ENCODE measurements at regions not wholly inside any gene's neighbourhood (a gene's known extent, or its start where the extent isn't known, plus 50 kb on each side); places are given as distances from the start of the nearest gene placed in this dataset.

GRCh38 chr3:99322551-99322950 is 315.8 kb upstream of the COL8A1 start:
- no peak for TF ChIP-seq CTCF (IDR thresholded peaks at IDR 0.05; ENCODE audit: borderline replicate concordance, extremely low read depth, insufficient read depth)
- DNase-seq (no peak), FAIRE-seq (no peak)
- Histone ChIP-seq H3K9me3 (ENCODE audit: control insufficient read depth in 2 of 3, insufficient read depth in 1 of 3, low read length in 3 of 3) (no peaks in the 10 kb centered on the region), H3K9ac (ENCODE audit: low read length in 3 of 3) (no peak overlapping the region), H3K4me1 (ENCODE audit: control insufficient read depth in 2 of 3, insufficient read depth in 2 of 3, low read depth in 1 of 3, low read length in 3 of 3) (no peaks in the 10 kb centered on the region), H3K36me3 (ENCODE audit: control insufficient read depth in 2 of 3, insufficient read depth in 3 of 3, low read length in 3 of 3) (no peaks in the 10 kb centered on the region), H3K27me3 (ENCODE audit: control insufficient read depth, insufficient read depth, low read length) (no peaks in the 10 kb centered on the region), H3K27ac (ENCODE audit: low read depth in 2 of 2, low read length in 2 of 2) (no peak overlapping the region), H3K4me3 (ENCODE audit: low read length in 3 of 3) (no peak overlapping the region)
- intact Hi-C loops (cut with DNase I), result no loop called here

GRCh38 chr3:99321261-99321660 is 317.1 kb upstream of the COL8A1 start:
- no peaks in the 10 kb centered on the region for H3K36me3 ChIP-seq (ENCODE audit: control insufficient read depth in 2 of 3, insufficient read depth in 3 of 3, low read length in 3 of 3)
- no peaks in the 10 kb centered on the region for H3K27me3 ChIP-seq (ENCODE audit: control insufficient read depth, insufficient read depth, low read length)
- no peak for TF ChIP-seq CTCF (IDR thresholded peaks at IDR 0.05; ENCODE audit: borderline replicate concordance, extremely low read depth, insufficient read depth)
- H3K4me3 ChIP-seq (ENCODE audit: low read length in 3 of 3), result no peak overlapping the region
- FAIRE-seq (no peak), DNase-seq (no peak)
- no peak overlapping the region for H3K9ac ChIP-seq (ENCODE audit: low read length in 3 of 3)
- no peaks in the 10 kb centered on the region for H3K9me3 ChIP-seq (ENCODE audit: control insufficient read depth in 2 of 3, insufficient read depth in 1 of 3, low read length in 3 of 3)
- H3K27ac ChIP-seq (ENCODE audit: low read depth in 2 of 2, low read length in 2 of 2), result no peak overlapping the region
- H3K4me1 ChIP-seq (ENCODE audit: control insufficient read depth in 2 of 3, insufficient read depth in 2 of 3, low read depth in 1 of 3, low read length in 3 of 3), result no peaks in the 10 kb centered on the region
- intact Hi-C loops (cut with DNase I), result no loop called here

- intact Hi-C loops (cut with DNase I), result no loop called here
- no peak overlapping the region for H3K9ac ChIP-seq (ENCODE audit: low read length in 3 of 3)
These were observed 318.4 kb upstream of the COL8A1 start for GRCh38 chr3:99319961-99320360.

More at GRCh38 chr3:99319961-99320360, 318.4 kb upstream of the COL8A1 start:
- Histone ChIP-seq H3K27ac (ENCODE audit: low read depth in 2 of 2, low read length in 2 of 2) (no peak overlapping the region), H3K4me1 (ENCODE audit: control insufficient read depth in 2 of 3, insufficient read depth in 2 of 3, low read depth in 1 of 3, low read length in 3 of 3) (no peaks in the 10 kb centered on the region), H3K27me3 (ENCODE audit: control insufficient read depth, insufficient read depth, low read length) (no peaks in the 10 kb centered on the region), H3K4me3 (ENCODE audit: low read length in 3 of 3) (no peak overlapping the region), H3K36me3 (ENCODE audit: control insufficient read depth in 2 of 3, insufficient read depth in 3 of 3, low read length in 3 of 3) (no peaks in the 10 kb centered on the region), H3K9me3 (ENCODE audit: control insufficient read depth in 2 of 3, insufficient read depth in 1 of 3, low read length in 3 of 3) (no peaks in the 10 kb centered on the region)
- peak in 1 of 5 donors; percentile 25 for DNase-seq
- FAIRE-seq, result no peak
- no peak for TF ChIP-seq CTCF (IDR thresholded peaks at IDR 0.05; ENCODE audit: borderline replicate concordance, extremely low read depth, insufficient read depth)

All from kidney (tissue), 13 donors.